Omental fat pad (tissue), 3 donors: ENCODE measurements at regions not wholly inside any gene's neighbourhood (a gene's known extent, or its start where the extent isn't known, plus 50 kb on each side); places are given as distances from the start of the nearest gene placed in this dataset.

ENCODE experiments used
- ATAC-seq: fragments of 150-250 bp; one replicate; pipeline ENCODE4 v1.9.1; 2016; ENCODE audit warnings: mild to moderate bottlenecking, moderate library complexity; ENCODE audit not compliant: low FRiP score
- DNase-seq: peaks from one replicate; pipeline ENCODE4 v3.0.0-alpha.2; 2019; ENCODE audit warnings: low spot score
- TF ChIP-seq, protein P1 (sequence below), 3 donors: fragments of 450-650 bp; IDR thresholded peaks; one replicate each; pipeline ENCODE4 v1.5.1; 2016 to 2017; ENCODE audit warnings: antibody characterized with exemption in 3 of 3, mild to moderate bottlenecking in 3 of 3, moderate library complexity in 2 of 3

DNA sequence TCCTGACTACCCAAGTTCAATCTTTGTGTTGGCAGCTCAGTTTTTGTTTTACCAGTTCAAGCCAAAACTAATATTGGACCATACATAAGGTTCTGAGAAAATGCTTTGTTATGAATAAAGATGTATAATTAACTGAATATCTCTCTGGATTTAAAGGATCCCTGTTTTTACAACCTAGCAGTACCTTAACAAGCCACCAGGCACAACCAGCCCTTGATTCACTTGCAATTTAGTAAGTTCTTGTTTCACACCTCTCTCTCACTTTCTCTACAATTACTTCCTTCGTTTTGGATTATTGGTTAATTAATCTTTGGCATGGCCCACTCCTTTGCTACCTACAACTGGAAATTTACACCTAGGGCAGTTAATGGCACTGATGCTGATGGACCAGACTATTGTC lies 531.9 kb downstream of the SQOR start:
- ATAC-seq (no peak), DNase-seq (no peak)
- TF ChIP-seq, protein P1, sequence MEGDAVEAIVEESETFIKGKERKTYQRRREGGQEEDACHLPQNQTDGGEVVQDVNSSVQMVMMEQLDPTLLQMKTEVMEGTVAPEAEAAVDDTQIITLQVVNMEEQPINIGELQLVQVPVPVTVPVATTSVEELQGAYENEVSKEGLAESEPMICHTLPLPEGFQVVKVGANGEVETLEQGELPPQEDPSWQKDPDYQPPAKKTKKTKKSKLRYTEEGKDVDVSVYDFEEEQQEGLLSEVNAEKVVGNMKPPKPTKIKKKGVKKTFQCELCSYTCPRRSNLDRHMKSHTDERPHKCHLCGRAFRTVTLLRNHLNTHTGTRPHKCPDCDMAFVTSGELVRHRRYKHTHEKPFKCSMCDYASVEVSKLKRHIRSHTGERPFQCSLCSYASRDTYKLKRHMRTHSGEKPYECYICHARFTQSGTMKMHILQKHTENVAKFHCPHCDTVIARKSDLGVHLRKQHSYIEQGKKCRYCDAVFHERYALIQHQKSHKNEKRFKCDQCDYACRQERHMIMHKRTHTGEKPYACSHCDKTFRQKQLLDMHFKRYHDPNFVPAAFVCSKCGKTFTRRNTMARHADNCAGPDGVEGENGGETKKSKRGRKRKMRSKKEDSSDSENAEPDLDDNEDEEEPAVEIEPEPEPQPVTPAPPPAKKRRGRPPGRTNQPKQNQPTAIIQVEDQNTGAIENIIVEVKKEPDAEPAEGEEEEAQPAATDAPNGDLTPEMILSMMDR (IDR thresholded peaks at IDR 0.05): no peak

DNA sequence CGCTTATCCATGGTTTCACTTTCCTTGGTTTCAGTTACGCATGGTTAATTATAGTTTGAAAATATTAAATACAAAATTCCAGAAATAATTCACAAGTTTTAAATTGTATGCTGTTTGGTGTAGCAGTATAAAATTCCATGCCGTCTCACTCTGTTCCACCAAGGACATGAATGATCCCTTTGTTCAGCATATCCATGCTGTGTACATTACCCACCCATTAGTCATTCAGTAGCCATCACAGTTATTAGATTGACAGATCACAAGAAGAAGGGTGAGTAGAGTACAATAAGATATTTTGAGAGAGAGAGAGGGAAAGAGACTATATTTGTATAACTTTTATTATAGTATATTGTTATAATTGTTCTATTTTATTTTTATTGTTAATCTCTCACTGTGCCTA lies 535.5 kb downstream of the SQOR start:
- DNase-seq (no peak), ATAC-seq (no peak)
- TF ChIP-seq, protein P1 (IDR thresholded peaks at IDR 0.05): no peak

DNA sequence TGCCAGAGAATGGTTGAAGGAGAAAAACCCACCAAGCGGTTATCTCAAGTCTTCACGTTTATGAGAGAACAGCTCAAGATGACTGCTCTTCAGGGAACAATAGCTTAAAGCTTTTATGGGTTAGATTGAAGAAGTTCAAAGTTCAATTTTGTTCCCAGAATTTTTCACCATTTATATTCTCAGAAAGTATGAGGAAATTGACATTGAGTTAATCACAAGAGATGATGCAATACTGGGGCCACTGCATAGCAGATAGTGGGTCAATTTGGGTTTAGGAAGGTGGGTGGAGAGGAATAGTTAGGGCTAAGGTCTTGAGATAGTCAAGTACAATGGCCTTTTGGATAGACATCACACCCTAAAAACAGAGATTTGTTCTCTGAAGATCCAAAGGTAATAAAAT lies 539.3 kb downstream of the SQOR start:
- ATAC-seq (no peak), DNase-seq (no peak)
- TF ChIP-seq, protein P1 (IDR thresholded peaks at IDR 0.05): no peak

DNA sequence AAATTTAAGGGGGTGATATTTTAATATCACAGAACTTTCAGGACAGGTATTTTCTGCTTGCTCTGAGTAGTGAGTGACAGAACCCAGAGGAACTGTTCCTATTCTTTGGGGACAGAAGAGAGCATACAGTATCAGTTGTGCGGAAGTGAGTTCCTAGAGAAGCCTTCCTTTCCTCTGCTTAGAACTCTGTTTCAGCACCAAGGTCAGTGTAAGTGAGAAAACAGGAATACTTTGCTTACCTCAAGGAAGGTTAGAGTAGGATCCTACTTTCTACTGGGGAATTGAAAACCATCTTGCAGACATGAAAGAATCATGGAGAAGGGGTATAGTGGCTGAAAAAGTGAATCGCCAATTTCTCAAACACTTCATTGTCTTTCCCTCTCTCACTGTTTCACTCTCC lies 542.4 kb downstream of the SQOR start:
- ATAC-seq (no peak), DNase-seq (no peak)
- TF ChIP-seq, protein P1 (IDR thresholded peaks at IDR 0.05): no peak

DNA sequence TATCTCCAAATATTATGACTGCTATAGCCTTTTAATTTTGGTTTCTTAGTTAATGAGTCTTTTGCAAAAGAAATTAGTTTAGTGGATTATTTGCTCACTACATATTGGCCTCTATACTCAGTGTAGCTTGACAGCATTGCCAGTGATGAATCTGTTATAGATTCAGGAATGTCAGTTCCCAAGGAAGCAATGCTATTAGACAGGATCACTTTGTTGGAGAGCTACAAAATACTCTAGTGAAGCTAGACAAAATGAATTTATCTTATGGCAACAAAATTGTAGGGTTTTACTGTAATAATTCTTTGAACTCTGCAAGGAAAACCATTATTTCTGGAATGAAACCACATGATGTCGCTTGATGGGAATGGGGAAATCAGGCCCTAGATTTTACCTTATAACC lies 543.3 kb downstream of the SQOR start:
- ATAC-seq: no peak
- DNase-seq: no peak
- TF ChIP-seq, protein P1 (IDR thresholded peaks at IDR 0.05): no peak

DNA sequence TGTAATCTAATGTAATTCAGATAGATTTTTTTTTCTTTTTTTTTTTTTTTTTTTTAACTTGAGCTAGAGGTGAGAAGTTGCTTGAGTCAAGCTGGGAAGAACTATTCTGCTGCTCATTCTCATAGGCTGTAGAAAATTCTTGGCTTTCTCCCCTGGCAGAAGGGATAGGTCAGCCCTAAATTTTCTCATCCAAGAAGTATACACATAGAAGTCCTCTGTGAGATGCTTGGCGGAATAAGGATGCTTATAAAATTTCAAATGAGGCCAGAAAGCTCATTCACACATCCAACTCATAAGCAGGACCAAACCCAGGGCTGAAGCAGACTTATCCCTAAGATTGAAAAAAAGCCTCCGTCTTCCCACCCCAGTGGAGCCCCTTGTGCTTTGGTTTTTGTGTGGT lies 572.5 kb downstream of the SQOR start:
- DNase-seq: no peak
- no peak for ATAC-seq
- TF ChIP-seq, protein P1 (IDR thresholded peaks at IDR 0.05): no peak

DNA sequence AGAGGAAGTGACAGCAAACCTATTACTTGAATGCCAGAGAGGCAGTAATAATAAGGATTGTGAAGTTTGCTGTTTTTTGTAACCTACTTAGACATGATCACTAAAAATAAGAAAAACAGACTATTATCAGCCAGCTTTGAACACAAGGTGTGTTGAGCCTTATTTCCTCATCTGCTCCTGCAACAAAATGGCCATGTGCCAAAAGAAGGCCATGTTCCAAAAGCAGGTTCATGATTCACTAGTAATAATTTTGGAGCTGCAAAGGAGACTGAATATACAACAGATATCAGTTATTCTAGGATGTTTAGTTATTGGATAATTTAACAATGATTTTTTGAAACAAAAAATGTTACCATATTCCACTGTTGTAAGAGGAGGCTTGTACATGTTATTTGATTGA lies 578.7 kb downstream of the SQOR start:
- ATAC-seq: no peak
- TF ChIP-seq, protein P1 (IDR thresholded peaks at IDR 0.05): no peak
- DNase-seq: no peak
